Posterior vena cava (tissue), 2 donors: ENCODE measurements at regions not wholly inside any gene's neighbourhood (a gene's known extent, or its start where the extent isn't known, plus 50 kb on each side); places are given as distances from the start of the nearest gene placed in this dataset.
"Not testable (repeated sequence)": the region's sequence is repeated elsewhere in the genome, so short reads cannot be mapped to it uniquely, and the experiment has no call there.

ENCODE experiments used
- DNase-seq: peaks from one replicate; pipeline ENCODE4 v3.0.0-alpha.2; 2020; ENCODE audit warnings: low spot score
- intact Hi-C, 2 donors: fragments of 100-400 bp; cut with DNase I; formaldehyde crosslinking; loops; one replicate each; pipeline versions ENCODE4 v1.14.1 to v1.14.2; 2022 to 2023
- donor health status: DM: yes; HTN: yes; CAD: no.
- donor health status: DM: yes; HTN: yes; CAD: no.

- intact Hi-C loops: no loop called here
- DNase-seq: no peak
Measured at GRCh38 chr4:52431410-52431809, 227.7 kb downstream of the USP46 start.

- DNase-seq: no peak
- intact Hi-C loops: no loop called here
Measured at GRCh38 chr4:52431869-52432268, 227.2 kb downstream of the USP46 start.

GRCh38 chr4:52442524-52442923, 216.6 kb downstream of the USP46 start:
- intact Hi-C loops, DNase-seq: not testable (repeated sequence)

GRCh38 chr4:52472444-52472843, 186.7 kb downstream of the USP46 start:
- no peak for DNase-seq
- intact Hi-C loops: no loop called here

GRCh38 chr4:52477191-52477780, 181.8 kb downstream of the USP46 start:
- DNase-seq: no peak
- intact Hi-C loops: no loop called here

GRCh38 chr4:52483186-52483890, 175.8 kb downstream of the USP46 start:
- intact Hi-C loops: no loop called here

GRCh38 chr4:52507774-52508173, 151.3 kb downstream of the USP46 start:
- DNase-seq: no peak
- intact Hi-C loops: no loop called here

More at GRCh38 chr4:52483186-52483890, 175.8 kb downstream of the USP46 start:
- DNase-seq: no peak

GRCh38 chr4:52510939-52511565, 148.0 kb downstream of the USP46 start:
- intact Hi-C loops: no loop called here
- DNase-seq: no peak

- intact Hi-C loops: no loop called here
- DNase-seq: no peak
Measured at GRCh38 chr4:52511825-52512224, 147.3 kb downstream of the USP46 start.

GRCh38 chr4:52512291-52512690, 146.8 kb downstream of the USP46 start:
- intact Hi-C loops: no loop called here
- no peak for DNase-seq

- intact Hi-C loops, DNase-seq: not testable (repeated sequence)
Measured at GRCh38 chr4:52522093-52522492, 137.0 kb downstream of the USP46 start.

- intact Hi-C loops: no loop called here
- no peak for DNase-seq
Measured at GRCh38 chr4:52529983-52530382, 129.1 kb downstream of the USP46 start.

- intact Hi-C loops: no loop called here
- no peak for DNase-seq
Measured at GRCh38 chr4:52535793-52536192, 123.3 kb downstream of the USP46 start.
